Peyer's patch (tissue), 4 donors: ENCODE measurements at regions not wholly inside any gene's neighbourhood (a gene's known extent, or its start where the extent isn't known, plus 50 kb on each side); places are given as distances from the start of the nearest gene placed in this dataset.

Experiments used
- POLR2A ChIP-seq, 2 donors: fragments of 450-650 bp; IDR thresholded peaks; one replicate each; pipeline ENCODE4 v1.5.1; 2017; ENCODE audit warnings: antibody characterized with exemption in 2 of 2, mild to moderate bottlenecking in 2 of 2, moderate library complexity in 2 of 2
- TF ChIP-seq, protein P1 (sequence below), 6 experiments: fragments of 450-650 bp in 4 of 6; fragments of 200-600 bp in 2 of 6; sonication (generic) in 1 of 6; IDR thresholded peaks; one replicate each; pipeline ENCODE4 v1.5.1; 2017 to 2019; ENCODE audit warnings: antibody characterized with exemption in 6 of 6, mild to moderate bottlenecking in 3 of 6, moderate library complexity in 1 of 6

DNA sequence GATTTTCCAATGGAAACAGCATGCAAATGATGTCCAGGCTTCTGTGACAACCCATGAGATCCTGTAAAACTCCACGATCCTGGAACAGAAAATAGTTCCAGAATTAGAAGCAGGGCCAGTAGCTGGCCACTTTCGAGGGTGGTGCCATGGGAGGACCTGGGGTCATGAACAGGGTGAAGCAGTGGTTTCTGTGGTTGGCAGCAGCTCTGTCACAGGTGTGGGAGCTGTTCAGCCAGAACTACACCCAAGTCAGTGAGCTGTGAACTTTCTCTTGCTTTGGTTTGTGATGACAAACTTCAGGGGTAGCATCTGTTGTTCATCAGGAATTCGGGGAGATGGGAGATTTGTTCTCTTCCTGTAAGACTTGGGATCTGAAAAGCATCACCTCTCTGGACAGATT lies 314.4 kb upstream of the NT5C1B start:
- TF ChIP-seq, protein P1, sequence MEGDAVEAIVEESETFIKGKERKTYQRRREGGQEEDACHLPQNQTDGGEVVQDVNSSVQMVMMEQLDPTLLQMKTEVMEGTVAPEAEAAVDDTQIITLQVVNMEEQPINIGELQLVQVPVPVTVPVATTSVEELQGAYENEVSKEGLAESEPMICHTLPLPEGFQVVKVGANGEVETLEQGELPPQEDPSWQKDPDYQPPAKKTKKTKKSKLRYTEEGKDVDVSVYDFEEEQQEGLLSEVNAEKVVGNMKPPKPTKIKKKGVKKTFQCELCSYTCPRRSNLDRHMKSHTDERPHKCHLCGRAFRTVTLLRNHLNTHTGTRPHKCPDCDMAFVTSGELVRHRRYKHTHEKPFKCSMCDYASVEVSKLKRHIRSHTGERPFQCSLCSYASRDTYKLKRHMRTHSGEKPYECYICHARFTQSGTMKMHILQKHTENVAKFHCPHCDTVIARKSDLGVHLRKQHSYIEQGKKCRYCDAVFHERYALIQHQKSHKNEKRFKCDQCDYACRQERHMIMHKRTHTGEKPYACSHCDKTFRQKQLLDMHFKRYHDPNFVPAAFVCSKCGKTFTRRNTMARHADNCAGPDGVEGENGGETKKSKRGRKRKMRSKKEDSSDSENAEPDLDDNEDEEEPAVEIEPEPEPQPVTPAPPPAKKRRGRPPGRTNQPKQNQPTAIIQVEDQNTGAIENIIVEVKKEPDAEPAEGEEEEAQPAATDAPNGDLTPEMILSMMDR (IDR thresholded peaks at IDR 0.05), result no peak
- TF ChIP-seq POLR2A (IDR thresholded peaks at IDR 0.05), result no peak
